ENCODE measurements at regions not wholly inside any gene's neighbourhood (a gene's known extent, or its start where the extent isn't known, plus 50 kb on each side); places are given as distances from the start of the nearest gene placed in this dataset.

GRCh38 chr13:99122171-99122570, 78.5 kb upstream of the UBAC2 start:
- TF ChIP-seq CTCF (IDR thresholded peaks at IDR 0.05) = no peak

GRCh38 chr13:99123101-99124045, 77.3 kb upstream of the UBAC2 start:
- no peak for TF ChIP-seq CTCF (IDR thresholded peaks at IDR 0.05)

GRCh38 chr13:99124046-99124400, 76.6 kb upstream of the UBAC2 start:
- TF ChIP-seq CTCF (IDR thresholded peaks at IDR 0.05) = no peak

- no peak for TF ChIP-seq CTCF (IDR thresholded peaks at IDR 0.05)
Observed at GRCh38 chr13:99124794-99125316, 75.8 kb upstream of the UBAC2 start.

GRCh38 chr13:99125326-99125915, 75.2 kb upstream of the UBAC2 start:
- no peak for TF ChIP-seq CTCF (IDR thresholded peaks at IDR 0.05)

- TF ChIP-seq CTCF (IDR thresholded peaks at IDR 0.05) = no peak
Observed at GRCh38 chr13:99126821-99127220, 73.8 kb upstream of the UBAC2 start.

GRCh38 chr13:99129050-99129449, 71.6 kb upstream of the UBAC2 start:
- TF ChIP-seq CTCF (IDR thresholded peaks at IDR 0.05) = no peak

Measured in LNCAP (cell line).